Central memory CD4-positive, alpha-beta T cell (primary cell): ENCODE measurements at regions not wholly inside any gene's neighbourhood (a gene's known extent, or its start where the extent isn't known, plus 50 kb on each side); places are given as distances from the start of the nearest gene placed in this dataset.

Experiments used
- DNase-seq: peaks from one replicate; pipeline ENCODE4 v3.0.0; 2022

DNA sequence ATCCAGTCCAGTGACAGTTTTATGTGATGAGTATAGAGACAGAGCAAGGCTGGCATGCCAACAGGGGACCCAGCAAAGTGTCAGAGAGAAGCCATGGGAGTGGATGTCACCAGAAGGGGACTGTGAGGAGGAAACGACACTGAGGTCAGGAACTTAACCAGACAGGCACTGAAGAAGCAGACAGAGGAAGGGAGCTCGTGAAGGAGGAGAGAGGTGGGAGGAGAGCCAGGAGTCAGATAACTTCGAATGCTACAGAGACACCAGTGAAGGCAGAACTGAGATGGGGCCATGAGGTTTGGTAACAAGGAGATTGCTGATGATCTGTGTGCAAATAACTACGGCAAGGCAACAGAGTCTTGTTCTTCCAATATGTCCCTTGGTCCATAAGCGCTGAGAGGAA lies 211.1 kb upstream of the FOXA2 start:
- DNase-seq: no peak

DNA sequence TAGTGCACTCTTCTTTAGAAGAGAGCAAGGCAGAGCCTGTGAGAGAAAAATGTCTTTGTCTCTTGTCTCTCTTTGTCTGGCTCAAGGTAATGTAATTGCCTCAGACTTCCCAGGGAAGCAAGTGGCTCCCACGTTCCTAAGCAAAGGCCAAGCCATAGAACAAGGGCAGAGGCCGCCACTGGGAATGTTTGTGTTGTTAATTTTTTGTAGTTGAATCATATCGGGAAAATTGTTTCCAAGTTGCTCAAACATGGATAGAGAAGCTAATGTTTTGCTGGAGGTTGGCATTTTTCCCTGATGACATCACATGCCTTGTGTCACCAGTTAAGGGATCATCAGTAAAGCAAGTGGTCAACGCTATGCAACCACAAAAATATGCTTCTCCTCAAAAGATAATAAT lies 211.5 kb upstream of the FOXA2 start:
- no peak for DNase-seq

DNA sequence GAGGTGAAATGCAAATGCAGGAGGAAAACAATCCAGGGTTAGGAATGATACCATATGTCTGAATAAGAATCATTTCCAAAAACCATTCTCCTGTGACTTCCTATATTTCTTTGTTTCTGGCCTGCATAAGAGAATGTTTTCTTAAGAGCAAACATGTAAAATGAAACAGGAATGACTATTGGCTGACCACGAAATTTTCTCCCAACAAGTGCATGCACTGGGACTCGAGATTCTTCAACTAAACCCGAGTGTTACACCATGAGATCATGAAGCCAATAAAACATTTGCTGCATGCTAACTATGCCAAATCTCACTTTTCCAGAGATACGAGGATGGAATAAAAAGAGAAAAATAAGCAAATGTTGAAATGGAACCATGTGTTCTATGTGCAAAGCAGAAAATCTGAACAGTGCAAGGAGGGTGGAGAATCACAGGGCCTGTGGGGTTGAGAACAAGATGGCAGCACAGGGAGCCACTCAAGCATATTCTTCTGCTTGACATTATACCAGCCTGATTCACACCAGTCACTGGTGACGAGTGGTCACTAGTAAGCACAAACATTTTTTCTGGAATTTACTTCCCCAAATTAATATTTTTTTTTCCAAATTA lies 212.2 kb upstream of the FOXA2 start:
- no peak for DNase-seq

DNA sequence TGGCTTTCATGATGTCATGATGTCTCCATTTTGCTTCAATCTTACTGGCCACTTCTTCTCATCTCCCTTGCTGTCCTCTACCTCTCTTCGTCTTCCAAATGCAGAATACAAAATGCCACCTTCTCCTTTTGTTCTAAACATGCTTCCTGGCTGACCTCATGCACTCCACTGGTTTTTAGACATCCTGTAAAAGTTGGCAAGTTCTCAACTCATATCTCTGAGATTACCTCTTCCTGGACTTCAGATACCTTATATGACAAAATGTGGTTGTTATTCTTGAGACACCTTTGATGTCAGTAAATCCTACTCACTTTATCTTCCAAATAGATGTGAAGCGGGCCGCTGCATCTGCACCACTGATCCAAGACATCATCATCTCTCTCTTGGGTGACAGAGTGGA lies 212.7 kb upstream of the FOXA2 start:
- no peak for DNase-seq

DNA sequence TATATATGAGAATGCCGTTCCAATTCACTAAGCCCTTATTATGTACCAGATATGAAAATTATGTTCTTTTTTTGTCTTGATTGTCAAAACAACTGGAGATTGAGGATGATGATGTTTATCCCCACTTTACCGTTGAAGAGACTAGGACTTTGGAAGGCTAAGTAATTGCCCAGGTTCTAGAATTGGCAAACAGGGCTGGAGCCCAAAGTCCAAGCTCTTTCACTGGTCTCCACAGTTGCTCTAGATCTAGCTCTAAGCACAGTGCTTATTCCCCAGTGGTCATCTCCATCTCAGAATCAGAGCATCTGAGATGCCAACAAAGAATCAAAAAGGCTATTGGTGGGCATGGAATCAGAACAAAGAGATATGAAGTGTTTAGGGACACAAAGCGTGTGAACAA lies 215.3 kb upstream of the FOXA2 start:
- no peak for DNase-seq

DNA sequence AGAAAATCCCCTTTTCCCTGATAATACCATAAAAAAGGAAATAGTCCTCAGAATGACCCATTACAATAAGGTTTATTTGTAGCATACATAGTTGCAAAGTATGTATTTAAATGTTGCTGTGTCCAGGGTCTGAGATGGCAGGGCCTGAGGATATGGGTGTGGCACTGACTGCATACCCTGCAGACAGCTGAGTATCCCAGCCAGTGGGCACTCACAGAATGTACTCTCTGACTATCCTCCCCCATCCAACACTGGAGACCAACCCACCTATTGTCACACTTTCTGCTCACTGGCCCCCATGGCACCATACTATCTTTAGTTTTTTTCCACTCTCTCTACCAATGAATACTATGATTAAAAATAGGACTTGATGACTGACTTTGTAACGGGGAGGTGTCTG lies 215.8 kb upstream of the FOXA2 start:
- no peak for DNase-seq

DNA sequence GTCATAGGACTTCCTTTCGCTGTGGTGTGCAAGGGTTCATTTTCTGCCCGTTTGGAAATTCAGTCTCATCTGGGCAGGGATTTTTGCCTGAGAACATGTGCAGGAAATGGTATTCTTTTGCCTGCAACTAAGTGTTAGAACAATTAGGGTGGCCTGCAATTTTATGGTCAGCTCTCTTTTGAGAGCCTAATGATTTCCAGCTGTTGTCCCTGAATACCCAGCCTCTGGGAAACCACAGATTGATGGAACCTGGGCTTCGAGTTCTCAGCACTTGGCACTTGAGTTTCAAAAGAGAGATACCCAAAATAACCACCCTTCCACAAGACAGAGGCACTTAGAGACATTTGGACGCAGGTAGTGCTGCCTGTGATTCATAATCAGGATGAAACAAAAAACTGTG lies 217.2 kb upstream of the FOXA2 start:
- DNase-seq: no peak

DNA sequence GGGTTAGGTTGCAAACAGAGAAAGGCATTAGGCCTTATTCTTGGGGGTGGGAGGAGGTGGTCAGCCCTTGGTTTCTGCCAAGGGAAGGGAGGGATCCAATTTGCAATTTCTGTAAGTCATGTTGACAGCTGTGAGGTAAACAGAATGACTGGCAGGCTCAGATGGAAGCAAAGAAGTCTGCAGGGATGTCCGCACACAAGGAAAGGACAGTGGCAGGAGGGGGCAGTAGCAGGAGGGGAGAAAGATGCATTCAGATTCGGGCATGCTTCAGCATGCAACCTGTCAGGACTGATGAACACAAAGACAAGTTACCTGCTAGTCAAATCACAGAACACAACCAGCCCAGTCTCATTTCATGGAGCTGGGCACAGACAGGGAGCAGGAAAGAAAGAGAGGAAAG lies 217.9 kb upstream of the FOXA2 start:
- DNase-seq: no peak

DNA sequence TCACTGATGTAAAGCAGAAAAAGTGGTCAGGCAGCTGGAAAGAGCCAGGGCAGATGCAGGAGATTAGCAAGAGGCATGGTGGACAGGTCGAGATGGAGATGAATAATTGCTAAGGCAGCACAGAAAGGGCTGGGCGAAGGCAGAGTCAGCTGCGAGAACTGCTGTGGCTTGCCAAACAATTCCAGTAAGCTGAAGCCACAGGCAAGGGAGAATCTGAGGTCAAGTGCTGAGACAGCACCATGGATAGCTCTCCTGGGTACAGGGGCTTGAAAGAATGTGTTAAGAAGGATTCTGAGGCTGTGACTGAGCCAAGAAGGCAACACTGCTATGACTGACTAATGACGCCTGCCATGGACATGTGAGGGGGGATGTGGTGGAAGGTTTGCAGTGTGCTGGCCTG lies 220.8 kb upstream of the FOXA2 start:
- DNase-seq: no peak

DNA sequence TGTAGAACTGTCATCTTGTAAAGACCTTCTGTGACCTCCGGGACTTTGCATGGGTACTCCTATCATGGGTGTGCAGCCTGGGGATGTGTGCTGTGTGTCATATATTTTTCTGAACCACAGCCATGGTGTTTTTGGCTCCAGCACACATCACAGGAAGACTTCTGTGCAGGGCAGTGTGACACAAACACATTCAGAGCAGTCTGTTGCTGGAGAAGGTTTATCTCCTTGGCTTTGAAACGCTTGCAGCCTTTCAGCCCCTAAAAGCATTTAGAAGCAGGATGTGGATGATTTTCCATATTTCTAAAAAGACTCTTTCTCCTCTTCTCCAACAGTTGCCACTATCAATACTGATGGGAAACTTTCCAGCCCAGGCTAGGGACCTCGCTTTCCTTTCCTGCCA lies 221.6 kb upstream of the FOXA2 start:
- DNase-seq: no peak

DNA sequence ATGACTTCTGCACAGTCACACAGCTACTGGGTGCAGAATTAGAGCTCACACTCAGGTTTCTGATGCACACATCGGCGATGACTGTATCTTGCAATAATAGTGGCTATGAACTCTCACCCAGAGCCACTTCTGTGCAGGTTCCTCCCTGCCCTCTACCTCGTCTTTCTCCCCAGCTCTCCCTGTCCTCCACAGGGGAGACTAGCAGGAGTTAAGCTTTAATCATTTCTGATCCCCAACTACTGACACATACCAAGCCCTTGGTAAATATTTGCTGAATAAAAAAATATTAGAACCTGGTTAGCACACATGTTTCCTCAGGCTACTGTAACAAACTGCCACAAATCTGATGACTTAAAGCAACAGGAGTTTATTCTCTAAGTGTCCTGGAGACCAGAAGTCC lies 222.7 kb upstream of the FOXA2 start:
- DNase-seq: no peak

DNA sequence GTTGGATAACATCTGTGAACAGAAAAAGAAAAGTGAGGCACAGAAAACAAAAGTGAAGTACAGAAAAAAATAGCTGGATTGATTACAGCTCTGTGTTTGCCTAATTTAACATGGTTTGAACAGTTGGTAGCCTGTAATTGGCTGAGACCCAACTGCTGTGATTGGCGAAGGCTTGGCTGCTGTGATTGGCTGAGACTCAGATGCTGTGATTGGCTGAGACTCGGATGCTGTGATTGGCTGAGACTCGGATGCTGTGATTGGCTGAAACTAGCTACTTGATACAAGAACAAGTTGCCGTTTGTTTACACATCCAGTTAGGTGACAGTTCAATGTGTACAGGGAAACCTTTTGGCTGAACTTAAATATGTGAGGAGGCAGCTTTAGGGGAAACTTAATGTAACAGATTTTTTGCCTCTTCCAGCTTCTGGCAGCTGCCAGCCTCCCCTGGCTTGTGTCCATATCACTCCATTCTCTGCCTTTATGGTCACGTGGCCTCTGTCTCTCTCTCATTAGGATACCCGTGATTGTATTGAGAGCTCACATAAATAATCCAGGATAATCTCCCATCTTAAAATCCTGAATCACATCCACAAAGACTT lies 223.4 kb upstream of the FOXA2 start:
- DNase-seq: no peak

DNA sequence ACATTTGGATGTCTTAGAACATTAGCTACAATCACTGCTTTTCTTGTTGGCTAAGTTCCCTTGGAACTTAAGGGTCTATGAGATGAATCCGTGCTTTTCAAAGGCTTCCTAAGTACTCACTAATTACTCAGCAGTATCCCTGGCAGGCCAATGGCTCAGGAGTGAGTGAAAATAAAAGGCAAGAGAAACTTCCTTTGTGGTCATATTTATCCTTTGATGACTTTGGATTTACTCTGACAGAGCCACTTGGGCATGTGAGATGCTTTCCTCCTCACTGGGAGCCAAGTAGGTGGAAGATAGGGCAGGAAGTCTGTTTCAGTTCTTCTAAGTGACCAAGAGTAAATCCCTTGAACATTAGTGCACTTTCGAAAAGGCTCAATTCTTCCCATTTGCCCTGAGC lies 224.3 kb upstream of the FOXA2 start:
- DNase-seq: no peak

DNA sequence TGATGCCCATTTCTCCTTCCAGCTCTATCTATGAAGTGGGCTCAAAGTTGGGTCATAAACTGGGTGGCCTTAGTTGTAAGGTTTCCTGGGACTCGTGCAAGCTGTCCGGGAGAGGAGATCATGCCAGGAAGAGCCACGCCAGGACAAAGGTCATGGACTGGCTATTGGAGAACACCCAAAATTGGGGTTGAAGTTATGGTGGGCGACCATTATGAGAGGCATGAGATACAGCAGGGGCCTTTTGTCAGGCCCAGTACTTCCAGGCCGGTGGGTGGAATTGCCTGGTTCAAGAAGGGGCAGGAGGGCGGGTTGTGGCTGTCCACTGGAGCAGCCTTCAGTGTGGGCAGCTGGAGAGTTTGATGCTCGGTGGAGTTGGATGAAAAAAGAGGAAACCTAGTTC lies 225.1 kb upstream of the SSTR4 start:
- DNase-seq: no peak

DNA sequence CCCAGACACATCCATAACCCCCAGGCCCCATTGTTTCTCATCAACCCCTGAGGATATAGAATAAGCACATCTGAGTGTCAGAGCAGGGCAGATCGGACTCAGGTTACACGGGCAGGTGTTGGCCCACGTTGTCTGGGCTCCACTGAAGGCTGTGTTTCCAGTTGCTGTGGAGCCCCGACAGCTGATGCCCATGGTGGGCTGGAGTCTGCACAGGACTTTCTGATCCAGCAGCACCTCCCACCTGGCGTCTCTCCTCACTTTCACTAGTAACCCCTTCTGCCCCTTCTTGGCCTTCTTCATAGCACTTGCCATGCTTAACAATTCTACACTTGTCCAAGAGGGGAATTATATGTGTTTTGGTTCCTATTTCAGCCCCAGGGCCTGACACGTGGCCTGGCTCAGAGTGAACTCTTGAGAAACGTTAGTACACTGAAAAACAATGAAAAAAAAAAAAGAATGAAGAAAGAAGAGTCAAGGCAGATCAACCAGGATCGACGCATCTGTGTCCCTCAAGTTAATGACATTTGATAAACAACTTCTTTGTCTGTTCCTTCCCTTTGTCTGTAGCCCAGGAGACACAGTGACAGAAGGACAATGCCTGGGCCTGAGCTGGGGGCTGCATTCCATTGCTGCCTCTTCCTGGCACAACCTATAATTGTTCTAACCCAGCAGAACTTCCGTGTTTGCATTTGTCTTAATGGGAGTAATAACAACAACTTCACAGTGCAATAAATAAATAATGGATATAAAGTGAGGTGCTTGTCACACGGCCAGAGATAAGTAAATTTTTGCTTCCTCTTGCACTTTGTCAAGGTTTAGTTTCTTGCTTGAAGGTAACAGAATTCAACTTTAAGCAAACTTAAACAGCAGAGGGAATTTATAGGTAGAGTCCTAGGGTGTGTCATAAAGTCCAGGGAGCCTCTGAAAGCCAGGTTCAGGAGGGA lies 224.2 kb upstream of the SSTR4 start:
- DNase-seq: no peak

DNA sequence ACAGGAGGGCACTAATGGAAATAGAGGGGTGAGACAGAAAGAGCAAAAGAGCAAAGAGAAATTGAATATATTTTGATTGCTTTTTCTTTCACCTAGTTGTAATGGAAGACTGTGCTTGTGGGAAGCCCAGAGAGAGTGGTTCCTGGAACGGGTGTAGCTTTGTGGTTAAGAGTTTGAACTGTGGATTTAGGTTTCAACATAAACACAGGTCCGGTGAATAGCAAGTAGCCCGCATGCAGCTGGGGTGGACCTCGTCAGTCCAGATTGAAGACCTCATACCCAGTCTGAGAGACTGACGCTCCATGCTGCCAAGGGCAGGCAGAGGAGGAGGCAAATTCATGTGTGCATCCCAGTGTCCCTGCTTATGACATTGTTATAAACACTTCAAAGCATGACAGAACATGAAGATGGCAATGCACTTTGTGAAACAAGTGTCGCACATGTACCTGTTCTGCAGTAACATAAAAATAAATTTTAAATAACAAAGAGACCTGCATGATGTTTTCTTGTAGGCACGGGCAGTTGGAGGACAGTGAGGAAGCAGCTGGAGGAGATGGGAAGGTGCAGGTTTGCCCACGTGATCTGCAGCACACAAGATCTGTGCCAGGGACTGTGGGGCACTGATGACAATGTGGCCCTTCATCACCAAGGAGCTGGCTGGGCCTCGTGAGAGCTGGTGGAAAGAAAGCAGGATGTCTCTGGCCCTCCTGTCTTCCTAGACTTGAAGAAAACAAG lies 220.5 kb upstream of the SSTR4 start:
- no peak for DNase-seq

DNA sequence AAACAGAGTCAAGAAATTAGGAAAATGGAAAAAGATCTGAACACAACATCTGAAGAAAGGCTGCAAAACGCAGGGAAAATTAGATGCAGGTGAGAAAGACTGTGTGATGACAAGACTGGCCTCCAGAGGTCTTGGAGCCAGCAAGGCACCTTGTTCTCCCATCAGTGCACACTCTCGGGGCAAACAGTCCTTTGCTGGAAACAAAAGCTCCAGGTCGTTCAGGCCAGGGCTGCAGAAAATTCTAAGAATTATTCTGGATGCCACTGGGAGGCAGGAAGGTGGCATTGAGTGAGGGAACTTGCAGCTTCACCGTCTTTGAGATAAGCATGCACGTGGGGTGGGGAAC lies 219.9 kb upstream of the SSTR4 start:
- no peak for DNase-seq

DNA sequence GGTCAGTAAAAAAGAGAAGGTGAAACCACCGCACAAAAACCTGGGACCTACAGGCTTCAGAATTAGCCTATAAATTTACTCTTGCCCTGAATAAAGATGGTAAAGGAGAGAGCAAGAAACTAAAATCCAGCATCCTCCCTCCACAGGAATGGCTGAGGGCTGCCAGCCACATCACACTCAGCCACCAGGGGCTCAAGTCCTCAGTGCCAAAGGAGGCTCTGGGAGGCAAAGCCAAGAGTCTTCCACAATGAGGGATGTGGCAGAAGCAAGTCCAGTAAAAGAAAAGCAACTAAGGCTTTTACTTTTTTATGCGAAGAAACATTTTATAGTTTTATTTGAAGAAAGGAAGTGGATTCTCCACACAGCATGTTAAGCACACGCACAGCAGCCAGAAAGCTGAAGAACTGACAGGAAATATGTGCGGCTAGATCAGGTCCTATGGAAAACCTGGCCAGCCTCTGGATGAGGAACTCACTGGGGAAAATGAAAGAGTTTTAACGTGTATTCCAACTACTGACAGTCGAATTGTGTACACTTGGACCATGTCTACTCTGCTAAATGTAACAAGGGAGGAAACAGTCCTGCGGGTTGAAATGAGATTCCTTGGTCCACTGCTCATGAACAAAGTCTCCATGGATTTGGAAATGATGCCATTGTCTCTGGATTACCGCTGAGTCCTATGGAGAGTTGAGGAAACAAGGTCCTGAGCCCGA lies 219.4 kb upstream of the SSTR4 start:
- DNase-seq: no peak

DNA sequence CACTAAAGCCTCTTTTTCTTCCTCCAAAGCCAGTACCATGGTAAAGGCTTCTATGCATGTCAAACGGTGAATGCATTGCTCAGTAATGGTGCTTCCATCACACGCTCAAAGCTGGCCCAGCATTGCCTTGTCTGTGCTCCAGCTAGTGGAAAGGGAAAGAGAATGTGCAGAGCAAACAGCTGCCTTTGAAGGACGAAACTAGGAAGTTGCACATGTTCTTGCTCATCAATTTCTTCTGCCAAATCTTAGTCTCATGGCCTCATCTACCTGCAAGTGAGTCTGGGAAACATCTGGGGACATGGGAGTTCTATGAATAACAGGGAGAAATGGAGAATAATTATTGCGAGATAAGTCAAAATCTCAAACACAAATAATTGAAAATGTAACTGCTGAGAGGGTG lies 216.5 kb upstream of the SSTR4 start:
- no peak for DNase-seq

DNA sequence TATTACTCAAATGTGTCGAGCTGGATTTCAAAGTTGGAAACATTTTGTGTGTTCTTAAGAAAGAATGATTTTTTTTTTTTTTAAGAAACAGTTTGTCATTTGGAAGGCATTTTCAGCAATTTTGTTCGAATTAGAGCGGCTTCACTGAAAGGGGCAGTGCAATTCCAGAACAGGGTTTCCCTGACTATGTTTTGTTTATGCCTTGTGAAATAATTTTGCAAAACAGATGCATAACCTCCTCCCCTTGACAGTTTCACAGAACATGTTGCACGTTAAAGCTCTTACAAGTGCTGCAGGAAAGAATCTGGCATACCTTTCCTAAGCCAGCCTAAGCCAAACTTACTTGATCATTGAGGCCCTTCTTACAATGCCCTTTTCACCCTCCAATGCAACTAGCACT lies 216.0 kb upstream of the SSTR4 start:
- no peak for DNase-seq

DNA sequence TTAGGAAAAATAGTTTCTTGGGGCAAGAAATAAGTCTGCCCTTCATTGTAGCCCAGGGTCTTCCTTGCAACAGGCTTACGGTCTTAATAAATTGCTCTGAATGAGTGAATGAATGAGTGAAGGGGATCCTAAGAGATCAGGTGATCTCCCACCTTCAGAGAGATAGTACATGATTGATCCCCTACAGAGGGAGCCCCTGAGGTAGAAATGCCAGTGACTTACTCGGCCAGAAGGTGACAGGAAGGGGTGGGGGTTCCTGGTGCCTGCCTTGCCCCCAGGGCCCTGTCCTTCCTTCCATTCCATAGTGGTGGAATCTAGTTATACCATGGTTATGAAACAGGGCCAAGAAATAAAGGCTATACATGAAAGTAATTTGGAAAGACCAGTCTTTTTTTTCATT lies 215.3 kb upstream of the SSTR4 start:
- no peak for DNase-seq

DNA sequence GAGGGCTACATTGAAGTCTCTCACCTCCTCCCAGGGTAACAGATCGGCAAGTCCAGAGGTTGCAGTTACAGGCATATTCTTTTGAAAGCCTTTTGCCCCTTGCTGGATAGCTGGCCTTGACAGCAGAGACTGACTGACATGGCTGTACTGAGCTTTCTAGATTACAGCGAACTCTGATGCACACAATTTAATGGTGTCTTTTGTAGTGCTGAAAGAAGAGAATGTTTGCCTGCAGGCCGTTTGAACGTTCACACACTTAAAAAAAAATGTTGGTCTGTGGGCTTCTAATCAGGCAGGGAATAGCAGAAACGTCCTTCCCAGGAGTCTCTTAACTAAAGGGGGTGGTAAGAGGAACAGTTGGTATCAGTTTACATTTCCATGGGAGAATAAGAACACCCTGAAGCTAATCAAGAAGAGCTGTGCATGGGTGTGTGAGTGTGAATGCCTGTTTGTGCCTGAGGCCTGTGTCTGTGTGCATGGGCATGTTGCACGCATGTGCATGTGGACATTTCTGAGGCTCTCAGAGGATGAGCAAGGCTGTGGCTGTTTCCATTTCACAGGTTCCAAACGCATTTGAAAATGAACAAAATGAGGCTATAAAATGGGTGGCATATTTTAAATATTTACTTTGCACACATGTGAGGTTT lies 213.9 kb upstream of the SSTR4 start:
- no peak for DNase-seq
